ENCODE measurements at regions not wholly inside any gene's neighbourhood (a gene's known extent, or its start where the extent isn't known, plus 50 kb on each side); places are given as distances from the start of the nearest gene placed in this dataset.

DNA sequence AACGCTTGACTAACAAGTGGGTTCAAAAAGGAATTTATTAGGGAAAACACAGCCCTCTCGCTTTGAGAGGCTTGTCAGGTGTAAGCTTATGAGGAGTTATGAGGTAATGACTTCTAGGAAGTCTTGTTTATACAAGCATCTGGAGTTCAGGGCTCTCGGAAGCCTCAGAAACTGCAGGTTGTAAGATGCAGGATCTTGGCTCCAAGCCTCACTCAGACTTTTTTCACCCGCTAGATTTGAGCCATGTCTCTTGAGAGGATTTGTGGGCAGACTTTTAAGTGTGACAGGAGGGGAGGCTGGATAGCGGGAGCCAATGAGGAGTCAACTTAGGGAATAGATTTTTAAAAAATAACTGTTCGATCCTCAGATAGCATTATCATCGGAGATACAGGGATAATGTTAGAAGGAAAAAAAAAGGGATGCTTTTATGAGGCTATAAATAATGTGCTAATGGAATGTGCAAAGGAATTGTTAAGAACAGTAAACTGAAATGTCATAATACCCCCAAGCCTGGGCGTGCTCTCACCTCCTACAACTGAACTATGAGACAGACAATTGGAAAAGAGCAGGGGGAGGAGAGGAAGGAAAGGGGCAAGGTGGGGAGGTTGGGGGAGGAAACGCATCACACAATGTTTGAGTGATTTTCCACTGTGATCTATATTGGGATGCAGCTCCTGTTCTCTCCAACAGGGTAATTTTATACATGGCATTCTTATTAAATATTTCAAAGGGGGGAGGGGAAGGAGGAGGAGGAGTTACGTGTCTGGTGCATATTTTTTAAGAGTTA is 107.4 kb upstream of the ESRRG start:
- Mint-ChIP-seq H3K36me3 (ENCODE audit: low read depth, unreplicated experiment) (no peaks in the 10 kb centered on the region), H3K27me3 (ENCODE audit: low read depth, unreplicated experiment) (peaks cover 4% of the 10 kb centered on the region), H3K27ac (ENCODE audit: unreplicated experiment) (no peak overlapping the region), H3K9me3 (ENCODE audit: unreplicated experiment) (no peaks in the 10 kb centered on the region), H3K4me1 (ENCODE audit: low read depth, unreplicated experiment) (no peaks in the 10 kb centered on the region), H3K4me3 (ENCODE audit: unreplicated experiment) (no peak overlapping the region)
- Histone ChIP-seq H4K20me1 (ENCODE audit: insufficient read depth, low read length) (no peaks in the 10 kb centered on the region), H2AFZ (ENCODE audit: low read depth, low read length) (no peak overlapping the region), H3K79me2 (ENCODE audit: insufficient read depth, low read length) (no peaks in the 10 kb centered on the region), H3K9ac (ENCODE audit: low read length) (no peak overlapping the region), H3K4me3 (ENCODE audit: insufficient read depth, low read depth, low read length) (no peak overlapping the region), H3K4me1 (ENCODE audit: insufficient read depth, low read length) (no peaks in the 10 kb centered on the region), H3K36me3 (ENCODE audit: insufficient read depth, low read length) (no peaks in the 10 kb centered on the region), H3K9me3 (ENCODE audit: insufficient read depth, low read depth, low read length) (no peaks in the 10 kb centered on the region), H3K27me3 (ENCODE audit: insufficient read depth, low read length) (no peaks in the 10 kb centered on the region), H3K27ac (ENCODE audit: low read depth, low read length) (no peak overlapping the region), H3K4me2 (ENCODE audit: low read length) (no peak overlapping the region)
- DNase-seq (ENCODE audit: low read depth) = no peak
- TF ChIP-seq EZH2 (IDR thresholded peaks at IDR 0.05; ENCODE audit: insufficient read depth, low read length) = no peak
- FAIRE-seq = no peak

DNA sequence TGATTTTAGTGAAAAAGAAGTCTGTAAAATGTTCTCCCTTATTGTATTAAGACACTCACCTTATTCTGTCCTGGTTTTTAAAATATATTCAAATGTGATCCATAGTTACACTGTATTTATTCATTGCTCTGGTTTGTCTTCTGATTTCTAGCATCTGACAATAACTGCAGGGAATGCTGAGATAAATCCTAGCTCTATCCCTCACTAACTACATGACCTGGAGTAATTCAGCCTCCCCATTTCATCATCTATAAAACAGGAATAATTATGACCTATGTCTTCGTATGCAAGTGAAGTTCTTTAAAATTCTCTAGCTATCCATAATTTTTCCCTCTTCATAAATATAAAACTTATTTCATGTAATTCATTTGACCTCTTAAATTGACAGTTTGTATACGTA is 104.0 kb upstream of the ESRRG start:
- H4K20me1 ChIP-seq (ENCODE audit: insufficient read depth, low read length) = no peaks in the 10 kb centered on the region
- no peak overlapping the region for H3K4me2 ChIP-seq (ENCODE audit: low read length)
- H3K4me1 Mint-ChIP-seq (ENCODE audit: low read depth, unreplicated experiment) = no peaks in the 10 kb centered on the region
- no peak for DNase-seq (ENCODE audit: low read depth)
- H3K9ac ChIP-seq (ENCODE audit: low read length) = no peak overlapping the region
- peaks cover 4% of the 10 kb centered on the region for H3K27me3 Mint-ChIP-seq (ENCODE audit: low read depth, unreplicated experiment)
- H3K9me3 Mint-ChIP-seq (ENCODE audit: unreplicated experiment) = no peaks in the 10 kb centered on the region
- H3K27ac Mint-ChIP-seq (ENCODE audit: unreplicated experiment) = no peak overlapping the region
- H3K79me2 ChIP-seq (ENCODE audit: insufficient read depth, low read length) = no peaks in the 10 kb centered on the region
- no peaks in the 10 kb centered on the region for H3K9me3 ChIP-seq (ENCODE audit: insufficient read depth, low read depth, low read length)
- no peak overlapping the region for H2AFZ ChIP-seq (ENCODE audit: low read depth, low read length)
- no peak for FAIRE-seq
- no peaks in the 10 kb centered on the region for H3K36me3 Mint-ChIP-seq (ENCODE audit: low read depth, unreplicated experiment)
- TF ChIP-seq EZH2 (IDR thresholded peaks at IDR 0.05; ENCODE audit: insufficient read depth, low read length) (no peak), CTCF (IDR thresholded peaks at IDR 0.05; ENCODE audit: insufficient read depth, low read depth, low read length) (no peak)
- no peak overlapping the region for H3K4me3 Mint-ChIP-seq (ENCODE audit: unreplicated experiment)
- no peaks in the 10 kb centered on the region for H3K4me1 ChIP-seq (ENCODE audit: insufficient read depth, low read length)
- no peak overlapping the region for H3K27ac ChIP-seq (ENCODE audit: low read depth, low read length)
- no peaks in the 10 kb centered on the region for H3K36me3 ChIP-seq (ENCODE audit: insufficient read depth, low read length)
- H3K4me3 ChIP-seq (ENCODE audit: insufficient read depth, low read depth, low read length) = no peak overlapping the region
- H3K27me3 ChIP-seq (ENCODE audit: insufficient read depth, low read length) = no peaks in the 10 kb centered on the region

GRCh38 chr1:216826646-216827045 is 103.4 kb upstream of the ESRRG start:
- H3K27ac Mint-ChIP-seq (ENCODE audit: unreplicated experiment) = no peak overlapping the region
- Histone ChIP-seq H3K4me1 (ENCODE audit: insufficient read depth, low read length) (no peaks in the 10 kb centered on the region), H3K27ac (ENCODE audit: low read depth, low read length) (no peak overlapping the region), H3K9ac (ENCODE audit: low read length) (no peak overlapping the region), H2AFZ (ENCODE audit: low read depth, low read length) (no peak overlapping the region), H3K4me2 (ENCODE audit: low read length) (no peak overlapping the region), H3K36me3 (ENCODE audit: insufficient read depth, low read length) (no peaks in the 10 kb centered on the region), H3K9me3 (ENCODE audit: insufficient read depth, low read depth, low read length) (no peaks in the 10 kb centered on the region), H3K4me3 (ENCODE audit: insufficient read depth, low read depth, low read length) (no peak overlapping the region), H3K79me2 (ENCODE audit: insufficient read depth, low read length) (no peaks in the 10 kb centered on the region), H4K20me1 (ENCODE audit: insufficient read depth, low read length) (no peaks in the 10 kb centered on the region), H3K27me3 (ENCODE audit: insufficient read depth, low read length) (no peaks in the 10 kb centered on the region)
- H3K27me3 Mint-ChIP-seq (ENCODE audit: low read depth, unreplicated experiment) = peaks cover 4% of the 10 kb centered on the region
- H3K36me3 Mint-ChIP-seq (ENCODE audit: low read depth, unreplicated experiment) = no peaks in the 10 kb centered on the region
- DNase-seq (ENCODE audit: low read depth) (no peak), FAIRE-seq (no peak)
- no peaks in the 10 kb centered on the region for H3K9me3 Mint-ChIP-seq (ENCODE audit: unreplicated experiment)
- H3K4me1 Mint-ChIP-seq (ENCODE audit: low read depth, unreplicated experiment) = no peaks in the 10 kb centered on the region
- no peak overlapping the region for H3K4me3 Mint-ChIP-seq (ENCODE audit: unreplicated experiment)
- TF ChIP-seq EZH2 (IDR thresholded peaks at IDR 0.05; ENCODE audit: insufficient read depth, low read length) (no peak), CTCF (IDR thresholded peaks at IDR 0.05; ENCODE audit: insufficient read depth, low read depth, low read length) (no peak)
